ENCODE measurements at regions not wholly inside any gene's neighbourhood (a gene's known extent, or its start where the extent isn't known, plus 50 kb on each side); places are given as distances from the start of the nearest gene placed in this dataset.

GRCh38 chr6:166009385-166010031, 158.1 kb downstream of the TBXT start:
- Mint-ChIP-seq H3K27ac (no peak overlapping the region), H3K4me3 (no peak overlapping the region), H3K36me3 (ENCODE audit: low read depth) (no peaks in the 10 kb centered on the region), H3K27me3 (peaks cover 70% of the 10 kb centered on the region), H3K4me1 (ENCODE audit: low read depth) (peaks cover 7% of the 10 kb centered on the region), H3K9me3 (no peaks in the 10 kb centered on the region)
- no peak for DNase-seq

GRCh38 chr6:166008441-166009369, 158.9 kb downstream of the TBXT start:
- no peak for DNase-seq
- Mint-ChIP-seq H3K27me3 (peaks cover 76% of the 10 kb centered on the region), H3K27ac (no peak overlapping the region), H3K9me3 (no peaks in the 10 kb centered on the region), H3K4me3 (no peak overlapping the region), H3K4me1 (ENCODE audit: low read depth) (peaks cover 7% of the 10 kb centered on the region), H3K36me3 (ENCODE audit: low read depth) (no peaks in the 10 kb centered on the region)

DNA sequence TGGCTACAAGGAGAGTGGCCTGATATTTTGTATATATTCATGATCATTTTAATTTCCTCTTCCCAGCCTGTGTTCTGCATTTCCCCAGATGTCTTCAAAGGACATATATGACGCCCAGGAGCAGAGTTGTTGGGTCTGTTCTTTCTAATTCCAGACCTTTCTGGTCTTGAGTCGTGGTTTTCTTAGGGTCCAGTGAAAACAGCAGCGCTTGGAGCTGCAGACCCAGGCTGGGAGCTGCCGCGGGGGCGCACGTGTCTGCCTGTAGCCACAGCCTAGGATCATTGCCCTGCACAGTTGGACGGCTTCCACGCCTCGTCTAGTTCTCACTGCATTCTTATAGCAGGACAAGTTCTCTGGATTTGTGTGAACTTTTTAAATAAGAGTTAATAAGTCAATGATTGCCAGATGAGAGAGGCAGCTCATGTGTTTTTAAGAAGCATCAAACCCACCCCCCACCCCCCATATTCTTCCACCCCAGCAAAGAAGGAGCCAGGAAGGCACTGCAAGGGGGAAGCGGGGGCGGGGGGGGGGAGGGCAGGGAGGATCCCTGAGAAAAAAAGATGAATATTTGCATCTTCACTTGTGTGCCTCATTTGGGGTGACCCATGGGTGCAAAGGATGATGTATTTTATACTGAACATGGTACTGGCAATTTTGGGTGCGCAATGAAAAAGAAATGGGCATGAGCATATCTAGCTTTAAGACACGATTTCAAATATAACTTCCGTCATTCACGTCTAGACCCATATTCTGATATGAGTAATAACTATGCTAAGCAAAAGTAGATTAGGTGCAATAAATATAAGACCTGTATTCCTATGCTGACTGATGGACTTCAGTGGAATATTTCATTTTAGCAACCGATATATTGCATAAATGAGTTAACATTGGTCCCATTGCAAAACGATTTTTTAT, 160.0 kb downstream of the TBXT start:
- Mint-ChIP-seq H3K4me1 (ENCODE audit: low read depth) (peaks cover 7% of the 10 kb centered on the region), H3K4me3 (no peak overlapping the region), H3K36me3 (ENCODE audit: low read depth) (no peaks in the 10 kb centered on the region), H3K27me3 (peaks cover 79% of the 10 kb centered on the region), H3K27ac (no peak overlapping the region), H3K9me3 (no peaks in the 10 kb centered on the region)
- no peak for DNase-seq

DNA sequence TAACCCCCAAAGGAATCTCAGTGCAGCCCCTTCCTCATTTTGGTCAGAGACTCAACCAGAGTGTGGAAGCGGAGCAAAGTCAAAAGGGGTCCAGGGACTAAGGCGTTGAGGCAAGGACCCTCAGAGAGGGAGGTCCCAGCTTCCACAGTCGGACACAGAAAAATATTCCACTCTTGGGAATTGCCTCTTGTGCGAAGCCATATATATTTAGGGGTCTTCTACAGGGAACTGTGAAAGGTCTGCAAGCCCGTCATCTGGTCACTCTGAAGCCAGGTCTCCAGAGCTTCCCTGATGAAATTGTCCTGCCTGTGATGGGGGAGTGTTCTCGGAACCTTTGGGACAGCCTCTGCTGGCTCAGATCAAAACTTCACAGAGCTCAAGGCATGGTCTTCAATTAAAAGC, 160.8 kb downstream of the TBXT start:
- DNase-seq, result no peak
- no peak overlapping the region for H3K4me3 Mint-ChIP-seq
- peaks cover 72% of the 10 kb centered on the region for H3K27me3 Mint-ChIP-seq
- H3K27ac Mint-ChIP-seq, result no peak overlapping the region
- peaks cover 7% of the 10 kb centered on the region for H3K4me1 Mint-ChIP-seq (ENCODE audit: low read depth)
- no peaks in the 10 kb centered on the region for H3K9me3 Mint-ChIP-seq
- no peaks in the 10 kb centered on the region for H3K36me3 Mint-ChIP-seq (ENCODE audit: low read depth)

- Mint-ChIP-seq H3K36me3 (ENCODE audit: low read depth) (no peaks in the 10 kb centered on the region), H3K27me3 (peaks cover 72% of the 10 kb centered on the region), H3K4me1 (ENCODE audit: low read depth) (peaks cover 7% of the 10 kb centered on the region), H3K9me3 (no peaks in the 10 kb centered on the region), H3K4me3 (no peak overlapping the region), H3K27ac (no peak overlapping the region)
- no peak for DNase-seq
Observed at GRCh38 chr6:166005944-166006899, 161.4 kb downstream of the TBXT start.

DNA sequence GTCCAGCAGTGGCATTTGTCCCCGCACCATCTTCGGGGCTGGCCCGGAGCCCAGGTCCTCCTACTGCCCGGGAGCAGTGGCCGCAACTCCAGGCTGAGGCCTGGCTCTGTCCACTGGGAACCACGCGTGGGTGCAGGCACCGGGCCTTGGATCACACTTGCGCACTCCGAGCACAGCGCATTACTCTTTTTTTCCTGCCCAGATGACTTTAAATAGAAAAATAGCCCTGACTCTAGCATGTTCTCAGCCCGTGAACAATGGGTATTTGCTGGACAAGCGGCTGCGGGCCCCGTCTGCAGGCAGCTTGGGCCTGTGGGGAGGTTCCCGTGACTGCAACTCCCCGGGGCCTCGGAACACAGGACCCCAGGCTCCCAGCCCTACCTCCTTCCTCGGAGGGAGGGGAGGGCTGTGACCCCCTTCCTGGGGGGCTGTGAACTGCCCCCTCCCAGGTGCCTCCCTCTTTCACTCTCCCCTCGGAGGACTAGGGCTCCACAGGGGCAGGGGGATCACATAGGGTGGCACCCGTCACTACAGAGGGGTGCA, 162.2 kb downstream of the TBXT start:
- Mint-ChIP-seq H3K4me3 (no peak overlapping the region), H3K27me3 (peaks cover 66% of the 10 kb centered on the region), H3K9me3 (no peaks in the 10 kb centered on the region), H3K4me1 (ENCODE audit: low read depth) (peaks cover 7% of the 10 kb centered on the region), H3K36me3 (ENCODE audit: low read depth) (no peaks in the 10 kb centered on the region), H3K27ac (no peak overlapping the region)
- no peak for DNase-seq

DNA sequence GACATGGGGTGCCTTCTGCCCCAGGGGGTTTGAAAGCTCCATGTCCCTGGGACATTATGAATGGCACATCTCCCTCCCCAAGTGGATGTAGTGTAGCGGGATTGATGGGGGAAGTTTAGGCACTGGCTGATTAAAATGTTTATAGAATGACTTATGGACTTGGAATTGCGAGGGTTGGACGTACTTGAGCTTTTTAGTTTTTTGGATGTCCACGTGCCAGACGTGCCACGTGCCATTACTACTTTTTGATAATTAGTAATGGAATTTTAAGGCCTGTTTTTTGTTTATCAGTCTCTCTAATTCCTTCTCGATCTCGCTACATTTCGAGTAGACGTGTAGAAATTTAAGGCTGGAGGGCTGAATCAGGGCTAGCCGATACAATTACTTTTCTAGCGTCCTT, 162.8 kb downstream of the TBXT start:
- Mint-ChIP-seq H3K4me3 (no peak overlapping the region), H3K27ac (no peak overlapping the region), H3K36me3 (ENCODE audit: low read depth) (no peaks in the 10 kb centered on the region), H3K27me3 (peaks cover 60% of the 10 kb centered on the region), H3K9me3 (no peaks in the 10 kb centered on the region), H3K4me1 (ENCODE audit: low read depth) (peaks cover 7% of the 10 kb centered on the region)
- DNase-seq, result no peak

- Mint-ChIP-seq H3K27ac (no peak overlapping the region), H3K27me3 (peaks cover 56% of the 10 kb centered on the region), H3K9me3 (no peaks in the 10 kb centered on the region), H3K36me3 (ENCODE audit: low read depth) (no peaks in the 10 kb centered on the region), H3K4me3 (no peak overlapping the region), H3K4me1 (ENCODE audit: low read depth) (peaks cover 7% of the 10 kb centered on the region)
- no peak for DNase-seq
Observed at GRCh38 chr6:166004471-166004870, 163.2 kb downstream of the TBXT start.

- H3K27me3 Mint-ChIP-seq, result peaks cover 48% of the 10 kb centered on the region
- H3K4me3 Mint-ChIP-seq, result no peak overlapping the region
- H3K27ac Mint-ChIP-seq, result no peak overlapping the region
Observed at GRCh38 chr6:166003569-166003968, 164.1 kb downstream of the TBXT start.

DNA sequence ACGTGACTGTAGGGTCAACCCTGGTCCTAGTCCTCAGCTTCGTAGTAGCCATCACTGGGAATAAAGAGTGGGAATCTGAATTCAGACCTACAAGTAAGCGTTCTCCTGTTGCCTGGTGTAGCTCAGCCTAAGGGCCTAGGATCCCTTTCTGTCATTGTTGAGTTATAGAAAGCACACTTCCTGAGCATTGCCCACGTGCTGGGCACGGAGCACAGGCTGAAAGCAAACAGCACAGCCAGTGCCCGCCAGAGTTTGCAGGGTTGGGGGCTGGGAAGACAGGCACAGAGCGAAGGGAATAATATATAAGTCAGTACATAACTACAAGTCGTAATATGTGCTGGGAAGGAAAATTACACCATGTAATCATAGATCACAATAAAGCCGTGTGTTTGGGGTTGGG, 166.3 kb downstream of the TBXT start:
- Mint-ChIP-seq H3K4me1 (ENCODE audit: low read depth) (peaks cover under 1% of the 10 kb centered on the region), H3K4me3 (no peak overlapping the region), H3K27ac (no peak overlapping the region), H3K36me3 (ENCODE audit: low read depth) (no peaks in the 10 kb centered on the region), H3K9me3 (no peaks in the 10 kb centered on the region), H3K27me3 (peaks cover 28% of the 10 kb centered on the region)
- DNase-seq, result no peak

More at GRCh38 chr6:166003569-166003968, 164.1 kb downstream of the TBXT start:
- no peaks in the 10 kb centered on the region for H3K9me3 Mint-ChIP-seq
- peaks cover 7% of the 10 kb centered on the region for H3K4me1 Mint-ChIP-seq (ENCODE audit: low read depth)
- DNase-seq, result no peak
- no peaks in the 10 kb centered on the region for H3K36me3 Mint-ChIP-seq (ENCODE audit: low read depth)

DNA sequence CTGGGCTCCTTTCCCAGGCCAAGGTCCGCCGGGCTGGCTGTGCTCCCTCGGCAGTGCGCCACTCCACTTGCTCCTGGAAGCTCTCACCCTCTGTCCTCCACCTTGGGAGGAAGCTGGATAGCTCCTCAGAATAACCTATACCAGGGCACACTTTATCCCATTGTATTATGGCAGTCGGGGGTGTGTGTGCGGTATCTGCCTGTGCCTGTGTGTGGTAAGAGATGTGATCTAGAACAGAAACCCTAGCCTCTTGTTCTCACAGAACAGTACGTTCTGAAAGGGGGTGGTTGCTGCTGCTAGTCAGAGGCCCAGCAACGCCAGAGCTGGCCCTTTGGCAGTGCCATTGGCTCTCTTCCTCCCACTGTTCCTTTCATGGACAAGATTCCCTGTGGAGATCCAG, 168.4 kb downstream of the TBXT start:
- Mint-ChIP-seq H3K27me3 (peaks cover 12% of the 10 kb centered on the region), H3K4me1 (ENCODE audit: low read depth) (no peaks in the 10 kb centered on the region), H3K27ac (no peak overlapping the region), H3K4me3 (no peak overlapping the region), H3K36me3 (ENCODE audit: low read depth) (no peaks in the 10 kb centered on the region), H3K9me3 (no peaks in the 10 kb centered on the region)
- no peak for DNase-seq

- Mint-ChIP-seq H3K36me3 (ENCODE audit: low read depth) (no peaks in the 10 kb centered on the region), H3K4me3 (no peak overlapping the region), H3K27me3 (peaks cover 5% of the 10 kb centered on the region), H3K9me3 (no peaks in the 10 kb centered on the region), H3K27ac (no peak overlapping the region), H3K4me1 (ENCODE audit: low read depth) (no peaks in the 10 kb centered on the region)
- no peak for DNase-seq
Observed at GRCh38 chr6:165998072-165998471, 169.6 kb downstream of the TBXT start.

GRCh38 chr6:165991341-165991740, 176.3 kb downstream of the TBXT start:
- no peak overlapping the region for H3K27ac Mint-ChIP-seq
- H3K9me3 Mint-ChIP-seq, result no peaks in the 10 kb centered on the region
- peaks cover 46% of the 10 kb centered on the region for H3K27me3 Mint-ChIP-seq
- no peak for DNase-seq
- H3K4me3 Mint-ChIP-seq, result no peak overlapping the region
- peaks cover 14% of the 10 kb centered on the region for H3K4me1 Mint-ChIP-seq (ENCODE audit: low read depth)
- no peaks in the 10 kb centered on the region for H3K36me3 Mint-ChIP-seq (ENCODE audit: low read depth)
